ENCODE measurements at regions not wholly inside any gene's neighbourhood (a gene's known extent, or its start where the extent isn't known, plus 50 kb on each side); places are given as distances from the start of the nearest gene placed in this dataset.

GRCh38 chr13:68368922-68369321 is 1138.8 kb upstream of the PCDH9 start:
- TF ChIP-seq SIRT6 (IDR thresholded peaks at IDR 0.05; ENCODE audit: low read depth, low read length), result no peak
- no peak for TF ChIP-seq FIP1L1 (IDR thresholded peaks at IDR 0.05; ENCODE audit: low read depth, low read length, poor library complexity, severe bottlenecking)

All from K562 (cell line).